ENCODE measurements at regions not wholly inside any gene's neighbourhood (a gene's known extent, or its start where the extent isn't known, plus 50 kb on each side); places are given as distances from the start of the nearest gene placed in this dataset.

DNA sequence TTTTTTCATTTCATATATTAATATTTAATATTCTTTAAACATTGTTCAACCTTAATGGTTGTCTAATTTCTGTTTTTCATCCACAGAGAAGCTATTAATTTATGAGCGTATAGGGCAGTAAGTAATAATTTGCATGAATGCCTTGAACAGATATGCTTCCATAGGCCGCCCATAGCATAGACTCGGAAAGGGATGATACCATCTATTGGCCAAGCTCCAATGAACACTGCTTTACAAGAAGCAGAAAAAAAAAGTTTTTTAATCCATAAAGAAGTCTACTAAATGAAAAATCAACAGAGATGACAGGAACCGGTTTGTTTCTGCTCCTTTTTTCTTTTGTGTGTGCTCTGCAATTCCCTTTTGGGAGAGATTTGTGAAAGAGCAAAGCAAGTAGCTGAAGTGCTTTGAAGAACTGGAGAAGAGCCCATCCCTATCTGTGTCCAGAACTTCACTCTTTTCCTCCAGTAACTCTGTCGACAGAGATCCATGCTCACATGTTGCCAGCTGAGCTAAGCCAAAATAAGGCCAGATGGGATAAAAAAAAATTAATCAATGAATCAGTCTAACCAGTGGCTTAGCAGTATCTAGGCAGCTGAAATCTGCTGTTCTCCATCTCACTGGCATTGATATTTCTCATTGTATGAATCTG, 215.9 kb upstream of the SOX21 start:
- ChIA-PET CTCF (no interaction called here), POLR2A (no interaction called here)
- Histone ChIP-seq H3K4me3 (ENCODE audit: low read depth in 2 of 2, low read length in 2 of 2) (no peak overlapping the region), H3K4me1 (ENCODE audit: control insufficient read depth, insufficient read depth, low read length) (no peaks in the 10 kb centered on the region), H3K27me3 (ENCODE audit: control insufficient read depth, insufficient read depth, low read length) (no peaks in the 10 kb centered on the region), H3K9me3 (ENCODE audit: control insufficient read depth, insufficient read depth, low read depth, low read length) (no peaks in the 10 kb centered on the region), H3K36me3 (ENCODE audit: control insufficient read depth, insufficient read depth, low read length) (no peaks in the 10 kb centered on the region), H3K27ac (ENCODE audit: low read length) (no peak overlapping the region)
- intact Hi-C loops (cut with micrococcal nuclease; ENCODE audit: unreplicated experiment) = no loop called here
- no TSS peak for BruUV-seq (replicated peaks)
- no peak for DNase-seq (ENCODE audit: low read depth, low spot score)
- in situ Hi-C loops (cut with HindIII; ENCODE audit: low pct_unique_long_range_greater_than_20kb, low sequenced_read_pairs) = no loop called here
- no peak for ATAC-seq
- TF ChIP-seq, protein P1, sequence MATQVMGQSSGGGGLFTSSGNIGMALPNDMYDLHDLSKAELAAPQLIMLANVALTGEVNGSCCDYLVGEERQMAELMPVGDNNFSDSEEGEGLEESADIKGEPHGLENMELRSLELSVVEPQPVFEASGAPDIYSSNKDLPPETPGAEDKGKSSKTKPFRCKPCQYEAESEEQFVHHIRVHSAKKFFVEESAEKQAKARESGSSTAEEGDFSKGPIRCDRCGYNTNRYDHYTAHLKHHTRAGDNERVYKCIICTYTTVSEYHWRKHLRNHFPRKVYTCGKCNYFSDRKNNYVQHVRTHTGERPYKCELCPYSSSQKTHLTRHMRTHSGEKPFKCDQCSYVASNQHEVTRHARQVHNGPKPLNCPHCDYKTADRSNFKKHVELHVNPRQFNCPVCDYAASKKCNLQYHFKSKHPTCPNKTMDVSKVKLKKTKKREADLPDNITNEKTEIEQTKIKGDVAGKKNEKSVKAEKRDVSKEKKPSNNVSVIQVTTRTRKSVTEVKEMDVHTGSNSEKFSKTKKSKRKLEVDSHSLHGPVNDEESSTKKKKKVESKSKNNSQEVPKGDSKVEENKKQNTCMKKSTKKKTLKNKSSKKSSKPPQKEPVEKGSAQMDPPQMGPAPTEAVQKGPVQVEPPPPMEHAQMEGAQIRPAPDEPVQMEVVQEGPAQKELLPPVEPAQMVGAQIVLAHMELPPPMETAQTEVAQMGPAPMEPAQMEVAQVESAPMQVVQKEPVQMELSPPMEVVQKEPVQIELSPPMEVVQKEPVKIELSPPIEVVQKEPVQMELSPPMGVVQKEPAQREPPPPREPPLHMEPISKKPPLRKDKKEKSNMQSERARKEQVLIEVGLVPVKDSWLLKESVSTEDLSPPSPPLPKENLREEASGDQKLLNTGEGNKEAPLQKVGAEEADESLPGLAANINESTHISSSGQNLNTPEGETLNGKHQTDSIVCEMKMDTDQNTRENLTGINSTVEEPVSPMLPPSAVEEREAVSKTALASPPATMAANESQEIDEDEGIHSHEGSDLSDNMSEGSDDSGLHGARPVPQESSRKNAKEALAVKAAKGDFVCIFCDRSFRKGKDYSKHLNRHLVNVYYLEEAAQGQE (IDR thresholded peaks at IDR 0.05; ENCODE audit: insufficient read depth in 1 of 2, low read depth in 2 of 2, low read length in 1 of 2) = no peak
- TF ChIP-seq TCF7L2 (IDR thresholded peaks at IDR 0.05; ENCODE audit: low read depth, low read length) (no peak), SIN3A (IDR thresholded peaks at IDR 0.05; ENCODE audit: borderline replicate concordance, insufficient read depth, low read depth, low read length) (no peak), POLR2AphosphoS5 (IDR thresholded peaks at IDR 0.05; ENCODE audit: low read depth, low read length) (no peak)
- TF ChIP-seq, protein P2, sequence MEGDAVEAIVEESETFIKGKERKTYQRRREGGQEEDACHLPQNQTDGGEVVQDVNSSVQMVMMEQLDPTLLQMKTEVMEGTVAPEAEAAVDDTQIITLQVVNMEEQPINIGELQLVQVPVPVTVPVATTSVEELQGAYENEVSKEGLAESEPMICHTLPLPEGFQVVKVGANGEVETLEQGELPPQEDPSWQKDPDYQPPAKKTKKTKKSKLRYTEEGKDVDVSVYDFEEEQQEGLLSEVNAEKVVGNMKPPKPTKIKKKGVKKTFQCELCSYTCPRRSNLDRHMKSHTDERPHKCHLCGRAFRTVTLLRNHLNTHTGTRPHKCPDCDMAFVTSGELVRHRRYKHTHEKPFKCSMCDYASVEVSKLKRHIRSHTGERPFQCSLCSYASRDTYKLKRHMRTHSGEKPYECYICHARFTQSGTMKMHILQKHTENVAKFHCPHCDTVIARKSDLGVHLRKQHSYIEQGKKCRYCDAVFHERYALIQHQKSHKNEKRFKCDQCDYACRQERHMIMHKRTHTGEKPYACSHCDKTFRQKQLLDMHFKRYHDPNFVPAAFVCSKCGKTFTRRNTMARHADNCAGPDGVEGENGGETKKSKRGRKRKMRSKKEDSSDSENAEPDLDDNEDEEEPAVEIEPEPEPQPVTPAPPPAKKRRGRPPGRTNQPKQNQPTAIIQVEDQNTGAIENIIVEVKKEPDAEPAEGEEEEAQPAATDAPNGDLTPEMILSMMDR (IDR thresholded peaks at IDR 0.05) = no peak

DNA sequence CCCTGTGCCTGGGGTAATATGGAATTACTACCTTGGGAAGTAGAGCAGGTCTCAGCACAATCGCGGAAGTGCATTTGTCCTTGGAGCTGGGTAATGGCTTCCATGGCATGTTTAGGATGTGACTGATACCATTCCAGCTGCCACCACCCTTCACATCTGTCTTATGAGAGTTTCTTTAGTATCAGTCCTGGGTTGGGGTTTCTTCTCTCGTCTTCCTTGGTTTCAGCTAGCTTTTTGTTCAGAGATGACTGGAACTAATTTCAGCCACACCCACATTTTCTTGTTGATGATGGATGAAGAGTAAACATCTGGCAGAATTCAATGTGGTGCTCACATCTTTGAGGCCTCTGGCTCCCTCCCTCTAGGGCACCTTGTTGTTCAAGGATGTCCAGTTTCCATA, 212.9 kb upstream of the SOX21 start:
- BruUV-seq (replicated peaks) = no TSS peak
- Histone ChIP-seq H3K27ac (ENCODE audit: low read length) (no peak overlapping the region), H3K27me3 (ENCODE audit: control insufficient read depth, insufficient read depth, low read length) (no peaks in the 10 kb centered on the region), H3K4me3 (ENCODE audit: low read depth in 2 of 2, low read length in 2 of 2) (no peak overlapping the region), H3K4me1 (ENCODE audit: control insufficient read depth, insufficient read depth, low read length) (no peaks in the 10 kb centered on the region), H3K9me3 (ENCODE audit: control insufficient read depth, insufficient read depth, low read depth, low read length) (no peaks in the 10 kb centered on the region), H3K36me3 (ENCODE audit: control insufficient read depth, insufficient read depth, low read length) (no peaks in the 10 kb centered on the region)
- TF ChIP-seq, protein P2 (IDR thresholded peaks at IDR 0.05) = no peak
- TF ChIP-seq POLR2AphosphoS5 (IDR thresholded peaks at IDR 0.05; ENCODE audit: low read depth, low read length) (no peak), SIN3A (IDR thresholded peaks at IDR 0.05; ENCODE audit: borderline replicate concordance, insufficient read depth, low read depth, low read length) (no peak), TCF7L2 (IDR thresholded peaks at IDR 0.05; ENCODE audit: low read depth, low read length) (no peak)
- TF ChIP-seq, protein P1 (IDR thresholded peaks at IDR 0.05; ENCODE audit: insufficient read depth in 1 of 2, low read depth in 2 of 2, low read length in 1 of 2) = no peak
- in situ Hi-C loops (cut with HindIII; ENCODE audit: low pct_unique_long_range_greater_than_20kb, low sequenced_read_pairs) = no loop called here
- ChIA-PET CTCF (no interaction called here), POLR2A (no interaction called here)
- ATAC-seq (no peak), DNase-seq (ENCODE audit: low read depth, low spot score) (no peak)
- intact Hi-C loops (cut with micrococcal nuclease; ENCODE audit: unreplicated experiment) = no loop called here

All from Panc1 (cell line).